Glomerular visceral epithelial cell (primary cell): ENCODE measurements at regions not wholly inside any gene's neighbourhood (a gene's known extent, or its start where the extent isn't known, plus 50 kb on each side); places are given as distances from the start of the nearest gene placed in this dataset.
A peak's percentile ranks its signal among the peaks of the same experiment; 100 is the strongest.

Experiments used
- DNase-seq: peaks from one replicate; pipeline ENCODE4 v3.0.0-alpha.2; 2016; ENCODE audit errors: extremely low spot score

DNA sequence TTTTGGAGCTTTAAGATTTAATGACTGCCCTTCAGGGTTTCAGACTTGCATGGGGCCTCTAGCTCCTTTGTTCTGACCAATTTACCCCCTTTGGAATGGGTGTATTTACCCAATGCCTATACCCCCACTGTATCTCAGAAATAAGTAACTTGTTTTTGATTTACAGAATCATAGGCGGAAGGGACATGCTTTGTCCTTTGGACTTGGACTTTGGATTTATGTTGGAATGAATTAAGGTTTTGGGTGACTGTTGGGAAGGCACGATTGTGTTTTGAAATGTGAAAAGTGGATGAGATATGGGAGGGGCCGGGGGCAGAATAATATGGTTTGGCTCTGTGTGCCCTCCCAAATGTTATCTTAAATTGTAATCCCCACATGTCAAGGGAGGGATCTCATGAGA is 1824.7 kb downstream of the PCDH7 start:
- no peak for DNase-seq

- no peak for DNase-seq
Observed at GRCh38 chr4:32551943-32552342, 1831.8 kb downstream of the PCDH7 start.

DNA sequence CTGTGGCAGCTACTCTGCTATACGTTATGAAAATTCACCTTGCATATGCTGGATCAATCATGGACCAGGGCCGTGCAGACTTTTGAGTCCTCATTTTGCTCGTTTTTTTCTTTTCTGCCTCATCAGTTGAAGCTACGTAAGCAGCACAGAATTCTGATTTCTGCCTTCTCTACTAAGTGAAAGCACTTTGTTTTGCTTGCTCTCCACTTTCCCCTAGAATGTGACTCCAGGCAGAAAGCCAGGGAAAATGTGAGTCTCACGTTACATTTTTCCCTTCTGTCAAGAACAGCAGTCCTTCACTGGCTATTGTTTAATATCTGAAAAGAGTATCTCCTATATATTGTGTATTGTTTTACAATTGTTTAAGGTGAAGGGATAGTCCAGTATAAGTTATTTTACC is 1840.1 kb downstream of the PCDH7 start:
- peak; percentile 24 for DNase-seq

DNA sequence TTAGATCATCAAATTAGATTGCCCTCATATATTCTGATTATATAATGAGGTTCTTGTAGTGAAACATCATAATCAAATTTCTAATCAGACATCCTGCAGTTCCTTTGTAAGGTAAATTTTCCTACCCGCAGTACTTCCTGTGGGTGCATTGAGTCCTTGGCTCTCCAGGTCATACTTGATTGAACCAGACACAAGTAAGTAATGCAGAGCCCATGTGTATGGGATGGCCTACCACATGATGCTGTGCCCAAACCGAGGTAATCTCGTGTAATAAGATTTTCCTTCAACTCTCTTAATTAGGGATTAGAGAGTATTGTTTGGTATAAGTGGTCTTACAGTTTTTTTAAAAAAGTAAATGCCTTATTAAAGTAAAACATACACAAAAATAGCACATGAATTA is 1841.8 kb downstream of the PCDH7 start:
- DNase-seq: no peak

DNA sequence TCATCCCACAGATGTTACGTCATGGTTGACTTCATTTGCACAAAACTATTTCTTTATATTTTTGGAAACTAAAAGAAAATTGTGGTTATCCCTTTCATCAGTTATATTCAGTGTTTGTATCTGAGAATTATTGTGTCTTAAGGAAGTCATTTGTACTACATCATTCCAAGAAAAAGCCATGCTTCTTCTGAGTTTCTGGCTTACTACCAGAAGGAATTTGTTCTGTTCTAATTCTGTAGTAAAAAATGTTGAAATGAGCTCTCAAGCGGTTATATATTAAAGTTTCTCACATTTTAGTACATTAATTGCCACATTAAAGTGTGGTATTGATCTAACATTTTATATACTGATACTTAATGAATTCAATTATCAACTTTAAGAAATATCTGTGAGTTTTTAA is 1844.5 kb downstream of the PCDH7 start:
- DNase-seq: no peak

DNA sequence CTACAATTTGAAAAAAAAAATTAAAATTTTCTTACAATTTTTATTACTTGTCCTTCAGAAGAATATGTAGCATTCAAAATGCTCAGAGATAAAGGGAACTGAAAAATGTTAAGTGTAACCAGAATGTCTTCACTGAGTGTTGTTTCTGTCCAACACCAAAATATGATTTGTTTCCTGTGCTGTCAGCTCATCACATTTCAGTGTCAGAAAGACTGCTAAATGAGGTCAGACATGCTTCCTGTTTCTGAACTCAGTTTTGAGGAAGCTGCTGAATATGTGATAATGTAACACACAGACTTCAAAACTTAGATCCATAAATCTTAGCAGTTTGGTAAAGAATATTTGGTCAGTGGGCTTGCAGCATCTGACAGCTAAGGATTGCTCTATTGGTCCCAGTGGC is 1849.7 kb downstream of the PCDH7 start:
- no peak for DNase-seq

DNA sequence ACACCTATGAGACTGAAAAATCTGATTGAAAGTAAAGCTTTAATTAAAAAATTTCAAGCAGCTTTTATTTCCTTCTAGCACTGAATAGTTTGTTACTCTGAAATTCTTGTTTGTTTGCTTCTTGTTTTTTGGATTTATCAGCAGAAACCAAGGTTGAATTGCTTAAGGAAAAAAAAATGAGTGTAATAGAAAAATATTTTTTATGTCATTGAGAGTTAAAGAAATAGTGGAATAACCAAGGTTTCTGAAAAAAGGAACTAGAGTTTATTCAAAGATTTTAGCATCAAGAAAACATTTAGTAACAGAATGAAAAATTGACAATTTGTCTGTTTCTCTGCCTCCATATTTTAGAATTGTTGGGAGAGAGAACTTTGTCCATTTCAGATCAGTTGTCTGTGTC is 1852.2 kb downstream of the PCDH7 start:
- DNase-seq: no peak

GRCh38 chr4:32574803-32575202 is 1854.6 kb downstream of the PCDH7 start:
- DNase-seq: no peak

GRCh38 chr4:32589097-32589496 is 1868.9 kb downstream of the PCDH7 start:
- DNase-seq: no peak

GRCh38 chr4:32589853-32590252 is 1869.7 kb downstream of the PCDH7 start:
- DNase-seq: no peak

DNA sequence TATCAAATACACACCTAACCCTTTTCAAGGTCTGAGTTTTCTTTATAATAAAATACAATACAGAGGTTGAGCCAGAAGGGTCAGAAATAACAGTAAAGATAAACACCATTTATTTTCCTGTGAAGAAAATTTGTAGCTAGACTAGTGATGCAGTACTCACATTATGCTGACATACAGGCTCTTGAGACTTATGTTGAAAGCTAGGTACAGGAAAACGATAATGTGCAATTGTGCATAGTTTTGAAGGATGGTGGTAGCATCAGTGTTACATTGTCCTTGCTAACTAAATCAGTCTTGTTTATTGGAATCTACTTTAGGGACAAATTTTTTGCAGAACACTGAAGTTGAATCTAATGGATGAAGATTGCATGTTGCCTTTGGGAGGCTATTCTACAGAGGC is 1877.2 kb downstream of the PCDH7 start:
- DNase-seq: no peak

DNA sequence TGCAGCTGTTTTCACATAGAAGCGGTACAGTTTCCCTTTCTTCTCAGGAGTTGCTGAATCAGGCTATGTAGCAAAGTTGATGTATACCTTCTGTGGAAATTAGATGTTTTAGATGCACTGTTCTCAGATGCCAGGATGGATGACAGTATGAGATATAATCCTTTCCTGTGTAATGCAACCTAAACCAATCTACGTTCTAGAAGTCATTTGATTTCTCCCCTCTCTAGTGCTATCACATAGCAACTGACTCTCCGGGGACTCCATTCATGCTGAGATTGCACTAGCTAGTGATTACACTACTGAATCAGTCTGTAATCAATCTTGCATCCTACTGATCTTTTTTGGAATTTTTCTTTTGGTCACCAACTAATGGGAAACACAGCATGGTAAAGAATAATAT is 1881.7 kb downstream of the PCDH7 start:
- DNase-seq: no peak

GRCh38 chr4:32607978-32608377 is 1887.8 kb downstream of the PCDH7 start:
- no peak for DNase-seq

- no peak for DNase-seq
Observed at GRCh38 chr4:32624943-32625603, 1904.9 kb downstream of the PCDH7 start.

GRCh38 chr4:32625687-32626337 is 1905.6 kb downstream of the PCDH7 start:
- no peak for DNase-seq

GRCh38 chr4:32631831-32632230 is 1911.7 kb downstream of the PCDH7 start:
- no peak for DNase-seq

DNA sequence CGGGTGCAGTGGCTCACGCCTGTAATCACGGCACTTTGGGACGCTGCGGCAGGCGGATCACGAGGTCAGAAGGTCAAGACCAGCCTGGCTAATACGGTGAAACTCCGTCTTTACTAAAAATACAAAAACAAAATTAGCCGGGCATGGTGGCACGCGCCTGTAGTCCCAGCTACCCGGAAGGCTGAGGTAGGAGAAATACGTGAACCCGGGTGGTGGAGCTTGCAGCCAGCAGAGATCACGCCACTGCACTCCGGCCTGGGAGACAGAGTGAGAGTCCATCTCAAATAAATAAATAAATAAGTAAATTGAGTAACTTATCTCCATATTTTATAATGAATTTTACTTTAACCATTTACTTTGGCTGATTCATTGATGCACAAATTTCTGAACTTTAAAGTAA is 1913.3 kb downstream of the PCDH7 start:
- DNase-seq: no peak

GRCh38 chr4:32645653-32646052 is 1925.5 kb downstream of the PCDH7 start:
- no peak for DNase-seq

DNA sequence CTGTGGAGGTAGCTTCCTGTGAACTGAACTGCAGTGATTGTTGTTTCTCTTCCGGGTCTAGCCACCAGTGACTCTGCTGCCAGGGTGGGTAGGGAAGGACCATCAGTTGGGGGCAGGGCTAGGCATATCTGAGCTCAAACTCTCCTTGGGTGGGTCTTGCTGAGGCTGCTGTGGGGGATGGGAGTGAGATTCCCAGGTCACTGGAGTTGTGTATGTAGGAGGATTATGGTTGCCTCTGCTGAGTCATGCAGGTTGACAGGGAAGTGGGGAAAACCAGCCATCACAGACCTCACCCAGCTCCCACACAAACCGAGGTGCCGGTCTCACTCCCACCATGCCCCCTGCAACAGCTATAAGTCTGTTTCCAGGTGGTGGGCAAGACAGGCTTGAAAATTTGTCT is 1937.8 kb downstream of the PCDH7 start:
- DNase-seq: no peak

DNA sequence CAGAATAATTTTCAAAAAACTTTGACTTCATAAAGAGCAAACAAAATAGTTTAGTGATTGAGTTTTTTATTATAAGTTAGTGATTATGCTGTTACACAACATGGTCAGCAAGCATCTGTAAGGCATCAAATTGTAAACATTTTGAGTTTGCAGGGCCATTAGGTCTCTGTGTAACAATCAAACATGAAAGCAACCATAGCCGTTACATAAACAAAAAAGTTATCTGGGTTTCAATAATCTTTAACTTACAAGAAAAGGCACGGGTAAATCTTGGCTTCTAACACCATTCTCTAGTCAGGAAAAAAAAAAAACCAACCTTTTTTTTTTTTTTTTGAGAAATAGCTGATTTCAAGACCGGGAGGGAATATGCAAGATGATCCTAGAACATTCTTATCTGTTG is 1941.1 kb downstream of the PCDH7 start:
- DNase-seq: no peak

- DNase-seq: no peak
Observed at GRCh38 chr4:32662803-32663202, 1942.6 kb downstream of the PCDH7 start.

- no peak for DNase-seq
Observed at GRCh38 chr4:32672359-32672758, 1952.2 kb downstream of the PCDH7 start.

- DNase-seq: no peak
Observed at GRCh38 chr4:32680946-32681345, 1960.8 kb downstream of the PCDH7 start.

DNA sequence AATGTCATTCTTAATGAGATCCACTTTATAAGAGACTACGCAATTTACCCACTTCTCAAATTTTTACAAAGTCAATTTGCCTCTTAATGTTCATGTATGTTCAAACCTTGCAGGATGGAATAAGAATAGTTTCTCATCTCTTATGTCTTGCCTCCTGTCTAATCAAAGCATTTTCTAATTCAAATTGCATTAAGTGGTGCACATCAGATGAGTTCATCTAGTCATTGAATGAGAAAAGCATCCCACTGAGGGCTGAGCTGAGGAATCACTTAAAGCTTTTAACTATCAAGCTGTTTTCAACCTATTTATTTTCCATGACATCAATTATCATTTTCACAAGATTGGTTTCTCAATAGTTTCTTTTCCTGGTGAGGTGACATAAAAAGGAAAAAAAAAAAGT is 1964.0 kb downstream of the PCDH7 start:
- DNase-seq: no peak
